Lower leg skin (tissue), 3 donors: ENCODE measurements at regions not wholly inside any gene's neighbourhood (a gene's known extent, or its start where the extent isn't known, plus 50 kb on each side); places are given as distances from the start of the nearest gene placed in this dataset.

ENCODE experiments used
- CTCF ChIP-seq, 3 donors: fragments of 450-650 bp; IDR thresholded peaks; one replicate each; pipeline ENCODE4 v1.5.1; 2016; ENCODE audit warnings: antibody characterized with exemption in 3 of 3, mild to moderate bottlenecking in 3 of 3, moderate library complexity in 2 of 3
- POLR2A ChIP-seq, 2 donors: fragments of 450-650 bp; IDR thresholded peaks; one replicate each; pipeline ENCODE4 v1.6.1; 2016 to 2017; ENCODE audit warnings: antibody characterized with exemption in 2 of 2, mild to moderate bottlenecking in 1 of 2, moderate library complexity in 1 of 2

GRCh38 chr10:88110822-88111221 lies 247.4 kb downstream of the PTEN start:
- no peak for TF ChIP-seq CTCF (IDR thresholded peaks at IDR 0.05)
- TF ChIP-seq POLR2A (IDR thresholded peaks at IDR 0.05), result no peak
